Stimulated activated CD4-positive, alpha-beta T cell treated with anti-CD3 and anti-CD28 coated beads, Interleukin-12 subunit alpha, Interleukin-12 subunit beta, amount 100 ng/mL, for 24 hours (primary cell): ENCODE measurements at regions not wholly inside any gene's neighbourhood (a gene's known extent, or its start where the extent isn't known, plus 50 kb on each side); places are given as distances from the start of the nearest gene placed in this dataset.

Experiments used
- DNase-seq, 2 experiments: peaks; one replicate each; pipeline ENCODE4 v3.0.0-alpha.2; 2020; ENCODE audit warnings: low read depth in 2 of 2

DNA sequence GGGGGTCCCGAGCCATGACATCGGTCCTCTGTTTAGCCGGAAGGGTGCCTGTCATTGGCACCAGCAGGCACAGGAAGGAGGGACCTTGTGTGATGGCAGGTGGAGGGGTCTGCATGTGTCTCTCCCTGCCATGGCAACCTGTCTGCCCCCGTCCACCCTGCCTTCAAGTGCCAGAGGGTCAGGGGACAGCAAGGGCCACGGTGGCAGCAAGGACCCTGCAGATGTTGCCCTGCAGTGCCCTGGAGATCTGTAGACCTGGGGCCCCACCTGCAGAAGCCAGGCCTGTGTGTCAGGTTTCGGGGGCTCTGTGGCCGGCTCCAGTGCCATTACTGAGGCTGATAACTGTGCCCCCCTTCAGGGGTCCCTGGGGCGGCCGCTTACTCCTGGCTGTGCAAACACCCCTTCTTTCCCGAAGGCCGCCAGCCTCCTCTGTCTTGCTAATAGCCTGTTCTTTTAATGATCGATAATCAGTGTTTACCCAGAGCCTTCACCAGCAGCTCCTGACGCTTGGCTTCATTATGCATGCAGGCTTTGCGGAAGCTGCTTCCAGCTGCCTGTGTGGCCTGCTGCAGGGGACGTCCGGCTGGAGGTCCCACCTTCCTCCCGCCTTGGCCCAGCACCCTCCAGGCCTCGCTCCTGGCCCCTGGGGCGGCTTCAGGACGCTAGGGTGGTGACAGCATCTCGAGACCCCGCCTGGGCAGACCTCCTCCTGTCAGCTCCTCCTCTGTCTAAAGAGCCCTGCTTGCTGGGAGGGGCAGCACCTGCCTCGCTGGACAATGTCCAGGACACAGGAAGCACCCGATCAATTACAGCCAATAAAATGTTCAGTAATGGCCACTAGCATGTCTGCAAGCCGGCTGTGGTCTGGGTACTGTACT lies 153.0 kb downstream of the KIF26A start:
- no peak for DNase-seq

DNA sequence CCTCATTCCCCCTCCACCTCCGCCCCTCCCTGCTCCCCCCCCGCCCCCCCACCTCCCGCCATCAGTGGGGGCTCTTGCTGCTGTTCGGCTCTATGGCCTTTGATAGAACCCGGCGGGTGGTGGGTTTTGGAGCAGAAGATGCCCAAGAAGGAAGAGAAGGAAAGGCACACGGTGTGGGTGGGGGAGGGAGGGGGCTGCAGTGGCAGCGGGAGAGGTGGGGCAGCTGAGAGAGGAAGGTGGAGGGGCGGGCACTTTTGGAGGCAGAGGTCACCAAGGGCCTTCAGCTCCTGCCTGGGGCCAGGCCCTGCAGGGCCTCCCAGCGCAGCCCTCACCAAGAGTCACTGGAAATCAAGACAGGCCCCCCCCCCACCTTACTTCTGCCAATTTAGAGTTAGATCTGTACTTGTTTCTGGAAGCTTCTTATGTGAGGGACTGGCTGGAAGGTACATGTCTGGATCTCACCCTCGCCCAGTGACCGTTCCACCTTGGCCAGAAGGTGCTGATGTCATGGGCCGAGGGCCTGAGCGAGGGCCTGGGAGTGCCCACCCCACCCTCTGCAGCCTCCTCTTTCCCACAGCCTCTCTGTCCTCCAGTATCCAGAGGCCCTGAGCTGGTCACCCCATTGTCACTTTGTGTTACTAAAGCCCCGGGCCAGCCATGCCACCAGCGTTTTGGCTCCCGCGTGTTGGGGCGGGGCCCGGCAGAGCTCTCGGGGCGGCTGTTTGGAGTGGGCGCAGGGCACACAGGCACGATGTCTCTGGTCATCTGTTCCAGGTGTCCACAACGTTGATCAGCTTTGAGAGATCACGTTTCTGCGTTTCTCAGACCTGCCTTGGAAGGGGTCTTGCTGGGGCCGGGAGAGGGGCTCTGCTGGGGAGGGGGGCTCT lies 153.9 kb downstream of the KIF26A start:
- DNase-seq: no peak

DNA sequence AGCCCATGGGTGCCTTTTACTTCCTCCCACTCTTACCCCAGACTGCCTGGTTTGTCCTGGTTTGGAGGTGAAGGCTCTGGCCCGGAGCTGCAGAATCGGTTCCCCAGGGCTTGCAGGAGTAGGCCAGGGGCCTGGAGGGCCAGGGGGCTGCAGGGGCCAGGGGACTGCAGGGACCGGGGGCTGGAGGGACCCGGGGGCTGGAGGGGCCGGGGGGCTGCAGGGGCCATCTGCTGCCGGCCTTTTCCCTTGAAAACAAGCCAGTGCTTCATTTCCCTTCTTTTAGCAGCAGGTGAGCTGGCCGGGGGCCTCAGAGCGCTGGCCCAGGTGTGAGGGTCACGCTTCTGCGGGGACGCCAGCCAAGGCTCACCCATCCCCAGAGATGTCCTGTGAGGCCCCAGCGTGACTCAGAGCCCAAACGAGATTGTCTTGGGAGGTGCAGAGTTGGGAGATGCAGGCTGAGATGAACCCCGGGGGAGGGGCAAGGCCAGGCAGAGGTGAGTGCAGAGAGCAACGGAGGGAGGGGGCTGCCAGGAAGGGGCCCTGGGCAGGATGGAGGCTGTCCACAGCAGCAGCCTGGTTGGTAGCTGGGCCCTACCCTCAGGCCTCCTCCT lies 154.9 kb downstream of the KIF26A start:
- DNase-seq: no peak

DNA sequence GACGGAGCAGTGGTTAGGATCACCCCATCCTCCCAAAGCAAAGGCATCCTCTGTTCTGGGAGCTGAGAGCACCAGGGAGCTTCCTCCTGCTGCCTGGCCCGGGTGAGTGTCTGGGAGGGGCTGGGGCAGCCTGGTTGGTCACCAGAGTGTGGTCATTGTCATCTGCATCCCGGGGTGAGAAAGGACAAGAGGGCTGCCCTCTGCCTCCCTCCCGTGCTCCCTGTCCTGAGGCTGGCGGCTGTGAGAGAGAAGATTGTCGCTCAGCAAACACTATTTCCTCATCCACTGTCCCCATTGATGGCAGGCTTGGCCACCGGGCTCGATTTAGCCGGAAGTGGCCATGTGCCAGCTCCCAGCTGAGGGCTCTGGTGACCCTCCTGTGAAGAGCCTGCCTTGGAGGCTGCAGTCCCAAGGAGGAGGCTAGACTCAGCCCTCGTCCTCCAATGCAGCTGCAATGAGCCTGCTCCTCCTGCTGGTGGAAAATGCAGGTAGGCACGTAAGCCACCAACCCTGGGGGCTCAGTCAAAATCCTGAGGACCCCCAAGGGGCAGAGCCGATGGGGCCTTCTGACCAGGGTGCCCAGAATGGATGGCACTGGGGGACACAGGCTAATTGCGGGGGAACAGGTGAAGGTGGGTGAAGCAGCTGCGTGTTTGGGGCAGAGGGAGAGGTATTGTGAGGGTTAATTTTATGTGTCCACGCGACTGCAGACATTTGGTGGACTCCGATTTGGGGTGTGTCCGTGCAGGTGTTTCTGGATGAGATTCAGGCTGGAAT lies 155.7 kb downstream of the KIF26A start:
- no peak for DNase-seq

DNA sequence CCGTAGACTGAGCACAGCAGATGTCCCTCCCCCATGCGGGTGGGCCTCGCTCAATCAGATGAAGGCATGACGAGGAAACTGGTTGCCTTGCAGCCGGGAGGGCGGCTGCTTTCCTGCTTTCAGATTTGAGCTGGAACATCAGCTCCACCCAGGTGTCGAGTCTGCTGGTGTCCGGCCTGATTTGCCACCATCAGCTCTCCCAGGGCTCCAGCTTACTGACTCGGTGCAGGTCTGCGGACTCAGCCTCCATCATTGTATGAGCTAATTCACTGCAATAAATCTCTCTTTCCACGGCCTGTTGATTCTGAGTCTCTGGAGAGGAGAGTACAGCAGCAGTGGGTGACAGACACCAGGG lies 156.2 kb downstream of the KIF26A start:
- DNase-seq: no peak

DNA sequence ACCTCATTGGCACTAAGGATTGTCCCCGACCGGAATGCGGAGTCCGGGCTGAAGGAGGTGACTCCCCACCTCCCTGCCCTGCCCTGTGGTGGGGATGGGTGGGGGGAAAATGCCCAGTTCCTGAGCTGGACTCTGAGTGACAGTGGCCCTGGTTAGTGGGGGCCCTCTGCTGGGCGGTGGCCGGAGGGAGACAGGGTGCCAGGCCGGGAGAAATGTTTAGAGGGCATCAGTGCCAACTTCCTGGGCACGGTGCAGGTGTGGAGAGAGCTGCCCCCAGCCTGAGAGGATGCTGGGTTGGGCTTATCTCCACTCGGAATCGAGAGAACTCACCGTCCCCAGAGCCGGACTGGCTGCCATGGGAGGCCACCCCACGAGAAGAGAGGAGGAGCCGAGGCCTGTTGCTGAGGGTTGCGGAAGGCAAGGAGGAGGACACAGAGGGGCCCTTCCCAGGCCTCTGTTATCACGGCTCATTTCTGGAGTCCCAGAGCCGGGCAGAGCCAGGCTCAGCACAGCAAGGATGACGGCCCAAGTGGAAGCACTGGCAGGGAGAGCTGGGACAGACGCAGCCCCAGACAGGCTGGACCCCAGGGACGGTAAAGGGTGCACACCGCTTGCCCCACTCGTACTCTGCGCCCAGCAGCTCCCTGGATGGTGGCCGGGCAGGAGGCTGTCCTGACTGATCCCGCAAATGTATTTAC lies 156.7 kb downstream of the KIF26A start:
- DNase-seq: no peak

DNA sequence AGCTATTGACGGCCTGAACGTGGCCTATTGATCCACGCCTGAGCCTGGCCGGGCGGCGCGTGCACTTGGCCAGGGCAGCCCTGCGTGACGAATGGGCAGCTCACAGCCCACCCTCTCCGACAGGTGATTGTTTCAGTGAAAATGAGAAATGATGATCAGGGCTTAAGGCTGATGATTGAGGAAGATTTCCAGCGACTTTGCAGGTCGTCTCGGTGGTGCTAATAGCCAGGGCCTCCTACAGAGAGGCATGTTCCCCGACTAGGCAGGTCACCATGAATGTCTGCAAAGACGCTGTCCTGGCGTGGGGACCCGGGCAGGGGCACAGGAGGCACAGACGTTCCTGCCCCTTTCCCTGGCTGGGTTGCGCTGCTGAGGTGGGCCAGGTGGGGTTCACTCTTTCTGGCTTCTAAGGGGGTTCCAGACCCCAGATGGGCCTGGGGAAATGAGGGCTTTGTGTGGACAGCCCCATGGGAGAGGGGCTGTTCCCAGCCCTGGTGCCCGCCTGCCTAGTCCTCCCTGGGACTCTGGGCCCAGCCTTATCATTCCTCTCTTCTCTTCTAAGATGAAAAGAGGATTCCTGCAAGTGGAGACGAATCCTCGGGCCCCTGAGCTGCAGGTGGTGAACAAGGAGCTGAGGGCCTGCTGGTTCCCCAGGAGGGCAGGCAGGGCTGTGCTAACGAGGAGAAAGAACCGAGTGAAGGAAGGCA lies 157.4 kb downstream of the KIF26A start:
- DNase-seq: no peak

DNA sequence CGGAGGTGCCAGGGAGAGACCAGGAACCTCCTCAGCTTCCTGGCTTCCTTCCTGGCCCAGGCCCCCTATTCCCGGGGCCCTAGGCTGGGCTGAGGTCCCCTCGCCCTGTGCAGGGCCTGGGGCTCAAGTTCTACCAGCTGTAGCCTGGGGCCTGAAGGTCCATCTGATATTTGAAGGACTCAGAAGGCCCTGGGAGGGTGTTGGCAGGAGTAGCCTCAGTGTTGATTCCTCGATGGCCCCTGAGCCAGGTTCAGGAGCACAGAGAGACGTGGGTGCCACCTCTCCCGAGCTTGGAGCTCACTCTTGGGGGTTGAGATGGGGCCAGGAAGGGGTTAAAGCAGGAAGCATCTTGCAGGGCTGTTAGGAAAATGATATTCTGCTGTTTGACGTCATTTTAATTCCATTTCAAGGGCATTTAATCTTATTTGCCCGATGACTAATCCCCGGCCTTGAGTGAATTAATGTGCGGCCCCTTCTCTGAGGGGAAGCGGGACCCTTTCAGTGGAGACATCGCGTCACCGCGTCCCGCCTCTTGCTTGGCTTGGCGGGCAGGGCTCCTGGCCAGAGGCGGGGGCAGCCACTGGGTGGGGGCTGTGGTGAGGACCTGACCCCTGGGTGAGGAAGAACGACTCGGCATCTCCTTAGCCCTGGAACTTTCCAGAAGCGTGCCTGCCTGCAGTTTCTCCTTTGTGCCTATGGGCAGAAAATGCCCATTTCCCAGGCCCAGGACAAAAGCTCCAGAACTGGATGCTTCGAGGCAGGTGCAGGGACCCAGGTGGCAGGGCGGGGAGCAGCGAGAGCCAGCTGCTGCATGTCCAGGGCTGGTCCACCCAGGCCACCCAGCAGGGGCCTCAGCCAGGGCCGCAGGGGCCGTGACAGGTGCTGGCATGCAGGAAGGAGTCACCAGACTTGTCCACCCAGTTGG lies 158.3 kb downstream of the KIF26A start:
- no peak for DNase-seq

DNA sequence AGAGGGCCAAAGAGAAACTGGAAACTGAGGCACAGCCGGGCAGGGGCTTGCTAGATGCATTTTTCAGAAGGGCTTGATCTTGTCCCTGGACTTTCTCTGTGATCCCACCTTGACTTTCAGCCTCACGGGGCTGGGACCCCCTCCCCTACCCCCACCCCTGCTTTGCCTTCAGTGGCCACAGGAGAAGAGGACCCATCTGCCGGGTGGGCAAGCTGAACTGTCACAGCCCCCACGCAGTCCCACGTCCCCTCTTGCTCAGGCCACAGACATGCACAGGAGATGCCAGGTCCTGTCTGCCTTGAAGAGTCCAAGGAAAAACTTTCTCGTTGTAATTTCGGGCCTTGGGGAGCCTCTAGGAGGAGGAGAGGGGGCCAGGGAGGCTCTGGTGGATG lies 158.9 kb downstream of the KIF26A start:
- DNase-seq: no peak

DNA sequence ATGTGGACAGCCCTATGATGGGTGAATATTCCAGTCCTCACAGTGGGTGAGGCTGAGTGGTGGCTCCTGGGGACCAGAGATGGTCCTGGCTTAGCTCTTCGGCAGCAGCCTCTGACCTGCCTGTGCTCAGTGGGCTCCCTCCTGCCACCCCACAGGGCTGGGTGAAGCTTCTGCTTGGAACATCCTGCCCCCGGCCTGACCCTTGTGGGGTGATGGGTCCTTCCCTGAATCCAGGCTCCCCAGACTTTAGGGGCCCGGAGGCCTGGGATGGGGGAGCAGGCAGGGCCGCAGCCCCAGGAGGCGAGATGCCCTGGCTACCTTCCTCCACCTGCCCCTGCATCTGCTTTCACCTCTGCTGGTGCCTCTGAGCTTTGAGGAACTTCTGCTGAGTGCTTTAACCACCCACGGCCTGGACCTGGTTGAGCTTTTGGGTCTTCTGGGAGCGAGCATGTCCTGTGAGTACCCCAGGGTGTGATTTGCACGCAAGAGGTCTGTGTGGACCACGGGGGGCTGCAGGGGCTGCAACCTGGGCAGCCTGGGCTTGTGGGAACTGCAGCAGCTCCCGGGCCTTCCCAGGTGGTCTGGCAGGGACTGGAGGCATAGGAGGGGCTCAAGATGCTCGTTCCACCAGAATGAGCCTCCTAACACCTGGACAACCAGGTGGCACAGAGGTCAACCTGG lies 159.5 kb downstream of the KIF26A start:
- no peak for DNase-seq

DNA sequence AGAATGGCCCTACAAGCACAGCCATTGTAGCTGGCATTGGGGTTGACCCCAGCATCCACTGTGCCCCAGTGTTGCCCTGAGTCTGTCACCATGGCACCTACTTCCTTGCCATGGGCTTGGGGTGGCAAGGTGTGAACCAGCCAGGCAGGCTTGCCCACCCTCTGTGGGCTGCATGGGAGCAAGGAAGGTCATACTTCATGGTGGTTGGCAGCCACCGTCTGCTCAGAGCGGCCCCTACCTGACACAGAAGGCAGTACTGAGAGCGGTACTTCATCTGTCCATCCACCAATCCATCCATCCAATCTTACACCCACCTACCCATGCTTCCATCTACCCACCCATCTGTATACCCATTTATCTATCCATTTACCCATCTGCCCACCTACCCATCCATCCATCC lies 160.1 kb downstream of the KIF26A start:
- no peak for DNase-seq

DNA sequence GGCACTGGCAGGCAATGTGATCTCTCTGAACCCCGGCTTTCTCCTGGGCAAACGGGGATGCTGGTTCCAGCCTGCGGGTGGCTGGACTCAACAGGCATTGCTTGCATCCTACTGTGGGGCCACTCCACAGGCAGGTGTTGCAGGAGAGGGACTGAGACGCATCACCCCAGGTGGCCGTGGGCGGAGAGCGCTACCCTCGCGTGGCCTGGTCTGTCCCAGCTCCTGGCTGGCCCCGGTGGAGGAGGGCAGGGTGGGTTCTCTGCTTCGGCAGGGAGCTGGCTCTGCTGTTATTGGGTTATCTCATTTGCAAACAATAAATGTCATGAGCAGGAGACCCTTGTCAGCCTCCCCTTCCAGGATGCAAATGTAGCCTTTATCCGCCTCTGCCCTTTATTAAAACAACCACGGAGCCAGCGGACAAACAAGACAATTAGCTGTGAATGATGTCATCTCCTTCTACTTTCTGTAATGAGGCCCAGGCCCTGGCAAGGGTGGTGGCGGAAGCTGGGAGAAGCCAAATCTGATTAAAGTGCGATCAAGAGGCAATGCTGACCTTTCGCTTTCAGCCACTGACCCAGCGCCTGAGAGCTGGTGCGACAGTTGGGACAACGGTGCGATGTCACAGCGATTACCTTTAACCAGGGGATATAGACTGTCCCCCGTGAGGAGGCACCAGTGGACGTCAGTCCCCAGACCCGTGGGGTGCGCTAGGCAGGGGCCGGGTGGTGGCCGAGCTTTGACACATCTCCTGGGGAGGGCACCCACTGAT lies 161.8 kb downstream of the KIF26A start:
- DNase-seq: no peak

DNA sequence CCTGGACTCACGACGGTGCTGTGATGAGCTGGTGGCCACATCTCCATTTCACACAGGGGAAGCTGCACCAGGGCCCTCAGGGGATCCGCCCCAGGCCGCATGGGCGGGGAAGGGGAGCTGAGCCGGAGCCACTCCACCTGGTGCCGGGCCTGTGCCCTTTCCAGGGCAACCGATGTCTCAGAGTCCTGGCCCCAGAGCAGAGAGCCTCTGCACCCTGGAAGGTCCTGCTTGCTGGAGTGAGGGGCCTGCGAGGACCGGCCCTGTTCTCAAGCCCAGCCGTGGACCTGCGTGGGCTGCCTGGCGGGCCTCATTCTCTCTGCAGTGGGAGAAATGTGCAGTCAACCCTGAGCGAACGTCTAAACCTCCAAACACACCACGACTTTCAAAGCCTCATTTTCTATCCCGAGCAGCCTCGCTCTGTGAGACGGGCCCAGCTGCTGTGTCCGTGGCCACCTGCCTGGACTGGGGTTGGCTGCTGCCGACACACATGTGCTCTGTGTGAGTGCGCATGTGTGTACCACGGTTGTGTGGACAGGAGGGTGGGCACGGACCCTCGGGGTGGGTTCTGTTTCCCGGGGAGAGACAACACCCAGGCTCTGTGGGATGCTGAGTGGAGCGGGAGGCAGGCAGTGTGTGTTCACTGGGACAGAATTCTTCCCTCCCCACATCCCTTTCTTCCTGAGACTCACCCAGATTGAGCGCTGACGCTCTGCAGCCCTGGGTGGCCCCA lies 163.5 kb downstream of the KIF26A start:
- DNase-seq: no peak

DNA sequence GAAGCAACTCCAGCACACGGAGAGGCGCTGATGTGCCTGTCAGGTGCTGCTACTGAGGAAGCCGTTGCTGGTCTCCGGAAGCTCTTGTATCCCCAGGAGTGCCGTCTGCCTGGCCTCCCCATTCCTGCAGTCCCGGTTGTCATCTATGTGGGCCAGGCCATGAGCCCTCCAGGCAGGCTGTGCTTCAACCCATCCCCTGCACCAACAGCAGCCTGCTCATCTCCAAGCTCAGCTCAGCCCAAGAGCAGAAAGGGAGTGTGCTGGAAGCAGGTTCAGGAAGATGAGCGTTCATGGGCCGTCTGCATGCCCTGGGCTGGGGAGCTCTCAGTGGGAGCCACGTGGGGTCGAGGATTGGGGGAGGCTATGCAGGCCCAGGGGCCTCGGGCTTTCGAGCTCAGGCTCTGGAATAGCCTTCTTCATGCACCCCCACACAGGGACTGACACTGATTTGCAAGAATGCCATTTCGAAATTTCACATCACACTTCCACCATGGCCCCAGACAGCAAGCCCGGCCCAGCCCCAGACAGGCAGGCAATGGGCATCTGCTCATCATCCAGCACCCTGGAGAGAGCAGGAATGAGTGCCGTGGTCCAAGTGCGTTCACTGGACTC lies 164.5 kb downstream of the KIF26A start:
- DNase-seq: no peak

DNA sequence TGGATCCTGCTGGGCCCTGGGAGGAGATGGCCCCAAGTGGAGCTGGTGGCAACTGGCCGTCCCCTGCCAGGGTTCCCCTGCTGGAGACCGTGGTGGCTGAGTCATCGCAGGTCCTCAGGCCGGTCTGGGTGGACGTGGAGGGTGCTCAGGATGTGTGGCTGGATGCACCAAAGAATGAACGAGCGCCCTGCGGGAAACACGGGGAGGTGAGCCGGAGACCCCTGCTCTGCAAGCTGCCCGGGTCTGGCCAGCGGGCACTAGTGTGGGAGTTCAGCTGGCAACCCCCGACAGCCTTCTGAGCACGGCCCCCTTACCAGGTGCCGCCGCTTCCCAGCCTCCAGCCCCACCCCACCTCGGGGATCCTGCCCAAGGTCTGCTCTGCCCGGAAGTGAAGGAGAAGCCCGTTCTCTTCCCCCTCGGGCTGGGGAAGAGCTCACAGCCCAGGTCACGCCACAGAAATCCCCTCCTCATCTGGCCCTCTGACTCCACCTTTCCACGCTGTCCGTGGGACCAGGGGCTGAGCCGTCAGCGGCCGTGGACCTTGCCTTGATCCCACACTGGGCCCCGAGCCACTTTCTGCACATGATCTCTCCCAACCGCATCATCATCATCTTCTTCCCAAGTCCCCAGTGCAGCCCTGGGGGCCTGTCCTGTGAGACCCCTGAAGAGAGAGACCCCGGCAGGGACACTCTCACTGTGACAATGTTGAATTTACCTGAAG lies 165.5 kb downstream of the KIF26A start:
- no peak for DNase-seq
